Endothelial cell of umbilical vein (primary cell): ENCODE measurements at regions not wholly inside any gene's neighbourhood (a gene's known extent, or its start where the extent isn't known, plus 50 kb on each side); places are given as distances from the start of the nearest gene placed in this dataset.

ENCODE experiments used
- BruUV-seq: library from RNA; stranded (reverse); fragments of 400-500 nt; replicated peaks from 2 replicates; lab custom pipeline; 2021; lab: Mats Ljungman, UMichigan
- CTCF ChIA-PET: fragments of 300-600, 350-600 bp; sonication (Branson Sonifier 250); formaldehyde crosslinking; loops from one replicate; lab custom pipeline; 2021; ENCODE audit warnings: antibody characterized with exemption, inconsistent platforms; lab: Charles Lee
- POLR2A ChIA-PET: fragments of 300-600, 350-600 bp; sonication (Branson Sonifier 250); formaldehyde crosslinking; loops from one replicate; lab custom pipeline; 2021; ENCODE audit warnings: antibody characterized with exemption, inconsistent platforms; lab: Charles Lee
- DNase-seq: peaks from one replicate; pipeline ENCODE4 v3.0.0-alpha.2; 2011; ENCODE audit warnings: low read depth, low spot score
- FAIRE-seq: peaks from 2 replicates; lab custom pipeline; 2011; peaks lifted over from hg19 to GRCh38; lab: Jason Lieb, UNC
- H2AFZ ChIP-seq: 2 replicates; pipeline ENCODE4 v1.6.0; 2012; ENCODE audit warnings: low read depth, low read length, control low read depth, inconsistent platforms
- H3K27ac ChIP-seq: 2 replicates; pipeline ENCODE4 v1.5.1; 2011; ENCODE audit warnings: low read depth, mild to moderate bottlenecking, control low read depth, low read length, moderate library complexity; ENCODE audit not compliant: insufficient read depth
- H3K27me3 ChIP-seq, 2 experiments: 2 replicates each; pipeline versions ENCODE4 v1.6.0 to v1.6.1; 2011; ENCODE audit warnings: low read length in 2 of 2, mixed read lengths in 1 of 2; ENCODE audit not compliant: control insufficient read depth in 2 of 2, insufficient read depth in 2 of 2
- H3K36me3 ChIP-seq, 2 experiments: 2 replicates in 1 of 2; 3 replicates in 1 of 2; pipeline ENCODE4 v1.5.1; 2011; ENCODE audit warnings: low read length in 2 of 2, mild to moderate bottlenecking in 1 of 2, moderate library complexity in 1 of 2; ENCODE audit not compliant: control insufficient read depth in 2 of 2, insufficient read depth in 2 of 2; ENCODE audit errors: extremely low read depth in 1 of 2
- H3K4me1 ChIP-seq: 3 replicates; pipeline ENCODE4 v1.5.1; 2011; ENCODE audit warnings: mild to moderate bottlenecking, low read length; ENCODE audit not compliant: control insufficient read depth, insufficient read depth; ENCODE audit errors: extremely low read depth
- H3K4me2 ChIP-seq: 2 replicates; pipeline ENCODE4 v1.6.1; 2011; ENCODE audit warnings: low read length, control low read depth, mixed read lengths; ENCODE audit not compliant: insufficient read depth
- H3K4me3 ChIP-seq, 3 experiments: fragments of 200-600 bp in 1 of 3; sonication (generic), shearing (Covaris generic) in 1 of 3; replicated peaks in 1 of 3; 2 replicates each; pipeline ENCODE4 v1.5.1; 2011 to 2016; ENCODE audit warnings: control low read depth in 3 of 3, low read length in 3 of 3, mild to moderate bottlenecking in 2 of 3, inconsistent platforms in 1 of 3, low read depth in 1 of 3, moderate library complexity in 1 of 3; ENCODE audit not compliant: insufficient read depth in 1 of 3
- H3K79me2 ChIP-seq: 2 replicates; pipeline ENCODE4 v1.6.0; 2012; ENCODE audit warnings: low read length, inconsistent platforms; ENCODE audit not compliant: control insufficient read depth, insufficient read depth
- H3K9ac ChIP-seq: replicated peaks from 2 replicates; pipeline ENCODE3; 2011; ENCODE audit warnings: low read length, control low read depth; ENCODE audit not compliant: insufficient read depth; ENCODE audit errors: extremely low read depth
- H3K9me1 ChIP-seq: replicated peaks from 3 replicates; pipeline ENCODE4 v1.6.0; 2011; ENCODE audit warnings: mild to moderate bottlenecking, low read length; ENCODE audit not compliant: control insufficient read depth, insufficient read depth; ENCODE audit errors: extremely low read depth
- H3K9me3 ChIP-seq: replicated peaks from 2 replicates; pipeline ENCODE4 v1.5.1; 2012; ENCODE audit warnings: low read length, inconsistent platforms; ENCODE audit not compliant: control insufficient read depth, insufficient read depth
- H4K20me1 ChIP-seq: replicated peaks from 2 replicates; pipeline ENCODE3; 2011; ENCODE audit warnings: mild to moderate bottlenecking, low read length; ENCODE audit not compliant: control insufficient read depth, insufficient read depth; ENCODE audit errors: extremely low read depth
- EZH2 ChIP-seq: IDR thresholded peaks from 2 replicates; pipeline ENCODE4 v1.6.1; 2012; ENCODE audit warnings: borderline replicate concordance, low read depth, mild to moderate bottlenecking, moderate library complexity, low read length, inconsistent platforms; ENCODE audit not compliant: severe bottlenecking
- FOS ChIP-seq: IDR thresholded peaks from 2 replicates; pipeline ENCODE4 v1.6.1; 2011; ENCODE audit warnings: mild to moderate bottlenecking, low read length, moderate library complexity, borderline replicate concordance; ENCODE audit not compliant: insufficient read depth
- GATA2 ChIP-seq: IDR thresholded peaks from 2 replicates; pipeline ENCODE4 v1.7.0; 2011; ENCODE audit warnings: low read depth, mild to moderate bottlenecking, moderate library complexity, mixed read lengths, low read length; ENCODE audit not compliant: insufficient read length, insufficient read depth
- JUN ChIP-seq: IDR thresholded peaks from 2 replicates; pipeline ENCODE4 v1.6.1; 2011; ENCODE audit warnings: borderline replicate concordance, low read depth; ENCODE audit not compliant: insufficient read length, insufficient read depth
- MAX ChIP-seq: IDR thresholded peaks from 2 replicates; pipeline ENCODE4 v1.6.1; 2011; ENCODE audit not compliant: insufficient read depth, insufficient read length
- MYC ChIP-seq: IDR thresholded peaks from one replicate; pipeline ENCODE4 v1.6.1; 2011; ENCODE audit warnings: mild to moderate bottlenecking, low read depth, low read length
- POLR2A ChIP-seq: IDR thresholded peaks from 2 replicates; pipeline ENCODE4 v1.6.1; 2012; ENCODE audit warnings: low read depth, mild to moderate bottlenecking, control low read depth, low read length
- POLR2AphosphoS5 ChIP-seq: IDR thresholded peaks from 2 replicates; pipeline ENCODE4 v1.6.1; 2012; ENCODE audit warnings: low read depth, mild to moderate bottlenecking, control low read depth, low read length, moderate library complexity; ENCODE audit not compliant: insufficient read depth
- dilution Hi-C: fragments of 300-500 bp; cut with MboI; formaldehyde crosslinking; loops from one replicate; pipeline ENCODE4 v1.15.0; 2019; ENCODE audit warnings: low sequenced_read_pairs; ENCODE audit not compliant: extremely low pct_ligation_motif_present
- intact Hi-C: fragments of 100-400 bp; cut with micrococcal nuclease; formaldehyde crosslinking; loops from one replicate; pipeline ENCODE4 v1.10.0; 2022
- TF ChIP-seq, protein P1 (sequence below), 2 donors: IDR thresholded peaks; 1 replicate in 1 of 2; 2 replicates in 1 of 2; pipeline ENCODE4 v1.5.1; 2011; ENCODE audit warnings: low read length in 2 of 2, mild to moderate bottlenecking in 2 of 2, moderate library complexity in 2 of 2, control low read depth in 1 of 2, inconsistent platforms in 1 of 2, low read depth in 1 of 2; ENCODE audit not compliant: insufficient read depth in 1 of 2; ENCODE audit errors: extremely low read depth in 1 of 2

- Histone ChIP-seq H3K9me3 (no peaks in the 10 kb centered on the region), H3K9me1 (no peaks in the 10 kb centered on the region), H3K4me1 (no peaks in the 10 kb centered on the region), H3K27ac (no peak overlapping the region), H3K27me3 (no peaks in the 10 kb centered on the region), H3K4me3 (no peak overlapping the region), H3K4me2 (no peak overlapping the region), H4K20me1 (no peaks in the 10 kb centered on the region), H3K79me2 (no peaks in the 10 kb centered on the region), H3K36me3 (no peaks in the 10 kb centered on the region), H3K9ac (no peak overlapping the region), H2AFZ (no peak overlapping the region)
- POLR2A ChIA-PET = no interaction called here
- DNase-seq (no peak), FAIRE-seq (no peak)
- CTCF ChIA-PET = no interaction called here
- dilution Hi-C loops = no loop called here
- intact Hi-C loops = no loop called here
- no peak for TF ChIP-seq POLR2A
- no peak for TF ChIP-seq MAX
- TF ChIP-seq POLR2AphosphoS5 = no peak
- TF ChIP-seq FOS = no peak
- no peak for TF ChIP-seq GATA2
- no peak for TF ChIP-seq JUN
- TF ChIP-seq MYC = no peak
- no peak for TF ChIP-seq EZH2
- TF ChIP-seq, protein P1, sequence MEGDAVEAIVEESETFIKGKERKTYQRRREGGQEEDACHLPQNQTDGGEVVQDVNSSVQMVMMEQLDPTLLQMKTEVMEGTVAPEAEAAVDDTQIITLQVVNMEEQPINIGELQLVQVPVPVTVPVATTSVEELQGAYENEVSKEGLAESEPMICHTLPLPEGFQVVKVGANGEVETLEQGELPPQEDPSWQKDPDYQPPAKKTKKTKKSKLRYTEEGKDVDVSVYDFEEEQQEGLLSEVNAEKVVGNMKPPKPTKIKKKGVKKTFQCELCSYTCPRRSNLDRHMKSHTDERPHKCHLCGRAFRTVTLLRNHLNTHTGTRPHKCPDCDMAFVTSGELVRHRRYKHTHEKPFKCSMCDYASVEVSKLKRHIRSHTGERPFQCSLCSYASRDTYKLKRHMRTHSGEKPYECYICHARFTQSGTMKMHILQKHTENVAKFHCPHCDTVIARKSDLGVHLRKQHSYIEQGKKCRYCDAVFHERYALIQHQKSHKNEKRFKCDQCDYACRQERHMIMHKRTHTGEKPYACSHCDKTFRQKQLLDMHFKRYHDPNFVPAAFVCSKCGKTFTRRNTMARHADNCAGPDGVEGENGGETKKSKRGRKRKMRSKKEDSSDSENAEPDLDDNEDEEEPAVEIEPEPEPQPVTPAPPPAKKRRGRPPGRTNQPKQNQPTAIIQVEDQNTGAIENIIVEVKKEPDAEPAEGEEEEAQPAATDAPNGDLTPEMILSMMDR (IDR thresholded peaks at IDR 0.05; ENCODE audit: extremely low read depth in 1 of 2, insufficient read depth in 1 of 2, low read depth in 1 of 2, low read length in 2 of 2) = no peak
- BruUV-seq = no TSS peak
Observed at GRCh38 chr14:95818581-95818980, 58.1 kb upstream of the TUNAR start.
